SU-DHL-6 (cell line): ENCODE measurements at regions not wholly inside any gene's neighbourhood (a gene's known extent, or its start where the extent isn't known, plus 50 kb on each side); places are given as distances from the start of the nearest gene placed in this dataset.

ENCODE experiments used
- H2AFZ ChIP-seq: fragments of 200-600 bp; sonication (generic); 2 replicates; pipeline ENCODE4 v1.6.1; 2014; ENCODE audit warnings: low read depth, mild to moderate bottlenecking, moderate library complexity, mixed read lengths, antibody characterized with exemption, low read length; ENCODE audit not compliant: severe bottlenecking
- H3F3A ChIP-seq: fragments of 200-600 bp; shearing (Covaris generic); 2 replicates; pipeline ENCODE4 v1.6.0; 2016; ENCODE audit warnings: antibody characterized with exemption, mild to moderate bottlenecking; ENCODE audit not compliant: insufficient read depth
- H3K27ac ChIP-seq: fragments of 200-600 bp; sonication (generic); 2 replicates; pipeline ENCODE4 v1.5.1; 2016; ENCODE audit warnings: low read depth, mild to moderate bottlenecking, low read length, moderate library complexity, mixed read lengths
- H3K27me3 ChIP-seq: fragments of 200-600 bp; sonication (generic), shearing (Covaris generic); 2 replicates; pipeline ENCODE4 v1.6.0; 2014; ENCODE audit warnings: mild to moderate bottlenecking, low read length
- H3K36me3 ChIP-seq: fragments of 200-600 bp; sonication (generic); 2 replicates; pipeline ENCODE4 v1.6.1; 2014; ENCODE audit warnings: mild to moderate bottlenecking, low read length, mixed read lengths
- H3K4me2 ChIP-seq: fragments of 300-600, 200-600 bp; shearing (Covaris generic), sonication (generic); 2 replicates; pipeline ENCODE4 v1.6.0; 2014; ENCODE audit warnings: low read length, low read depth, mild to moderate bottlenecking; ENCODE audit not compliant: poor library complexity, severe bottlenecking
- H3K4me3 ChIP-seq: fragments of 200-600 bp; sonication (generic); 2 replicates; pipeline ENCODE4 v1.5.1; 2014; ENCODE audit warnings: antibody characterized with exemption, low read length, mild to moderate bottlenecking, mixed read lengths; ENCODE audit not compliant: insufficient read depth, poor library complexity, severe bottlenecking
- H3K79me2 ChIP-seq: fragments of 200-600 bp; sonication (generic); 2 replicates; pipeline ENCODE4 v1.6.1; 2014; ENCODE audit warnings: mild to moderate bottlenecking, low read length, moderate library complexity; ENCODE audit not compliant: insufficient read depth
- H3K9ac ChIP-seq: fragments of 200-600 bp; sonication (generic); 2 replicates; pipeline ENCODE4 v1.7.0; 2014; ENCODE audit warnings: mild to moderate bottlenecking, low read length
- H3K9me2 ChIP-seq: fragments of 200-600 bp; sonication (generic); replicated peaks from 2 replicates; pipeline ENCODE4 v1.6.1; 2014; ENCODE audit warnings: low read length; ENCODE audit not compliant: insufficient read depth
- H3K9me3 ChIP-seq: fragments of 200-600 bp; sonication (generic); 2 replicates; pipeline ENCODE4 v1.6.1; 2014; ENCODE audit warnings: low read length, mixed read lengths; ENCODE audit not compliant: insufficient read depth
- H4K20me1 ChIP-seq: fragments of 200-600 bp; sonication (generic); 2 replicates; pipeline ENCODE4 v1.6.1; 2014; ENCODE audit warnings: low read depth, mild to moderate bottlenecking, antibody characterized with exemption, low read length, moderate library complexity, mixed read lengths
- CTCF ChIP-seq: fragments of 200-600 bp; sonication (generic); IDR thresholded peaks from one replicate; pipeline ENCODE4 v1.5.1; 2017; ENCODE audit warnings: antibody characterized with exemption, mild to moderate bottlenecking, low read length, moderate library complexity; ENCODE audit not compliant: insufficient read depth, poor library complexity, severe bottlenecking
- EZH2phosphoT487 ChIP-seq: fragments of 200-600 bp; sonication (generic), shearing (Covaris generic); conservative IDR thresholded peaks from 2 replicates; pipeline ENCODE4 v1.6.1; 2018; ENCODE audit warnings: mild to moderate bottlenecking, antibody characterized with exemption, low read length, moderate library complexity, mixed read lengths

GRCh38 chr5:27217155-27217956 lies 179.0 kb upstream of the CDH9 start:
- no peak overlapping the region for H3K9ac ChIP-seq
- H3K9me2 ChIP-seq = no peaks in the 10 kb centered on the region
- no peak overlapping the region for H3K27ac ChIP-seq
- no peaks in the 10 kb centered on the region; the same call in 1 of the 2 replicates for H3F3A ChIP-seq
- H3K9me3 ChIP-seq = peaks cover 4% of the 10 kb centered on the region; the same call in 1 of the 2 replicates
- H2AFZ ChIP-seq = peak overlapping the region; percentile 56
- no peaks in the 10 kb centered on the region for H3K79me2 ChIP-seq
- H3K27me3 ChIP-seq = no peaks in the 10 kb centered on the region
- TF ChIP-seq EZH2phosphoT487 = no peak
- no peak for TF ChIP-seq CTCF
- no peak overlapping the region for H3K4me3 ChIP-seq
- H3K4me2 ChIP-seq = no peak overlapping the region
- H4K20me1 ChIP-seq = no peaks in the 10 kb centered on the region
- H3K36me3 ChIP-seq = no peaks in the 10 kb centered on the region

GRCh38 chr5:27216367-27216950 lies 178.1 kb upstream of the CDH9 start:
- no peak overlapping the region for H3K27ac ChIP-seq
- H3F3A ChIP-seq = no peaks in the 10 kb centered on the region; the same call in 1 of the 2 replicates
- H2AFZ ChIP-seq = peak overlapping the region; percentile 56
- H3K9me3 ChIP-seq = peaks cover 4% of the 10 kb centered on the region; the same call in 1 of the 2 replicates
- no peaks in the 10 kb centered on the region for H4K20me1 ChIP-seq
- no peak overlapping the region for H3K9ac ChIP-seq
- no peaks in the 10 kb centered on the region for H3K27me3 ChIP-seq
- no peak overlapping the region for H3K4me3 ChIP-seq
- H3K79me2 ChIP-seq = no peaks in the 10 kb centered on the region
- H3K9me2 ChIP-seq = no peaks in the 10 kb centered on the region
- H3K36me3 ChIP-seq = no peaks in the 10 kb centered on the region
- no peak for TF ChIP-seq CTCF
- no peak for TF ChIP-seq EZH2phosphoT487
- H3K4me2 ChIP-seq = no peak overlapping the region

- Histone ChIP-seq H3K4me3 (no peak overlapping the region), H3K4me2 (no peak overlapping the region), H3K27ac (no peak overlapping the region), H3K9ac (no peak overlapping the region), H3K9me3 (peaks cover 4% of the 10 kb centered on the region; the same call in 1 of the 2 replicates), H4K20me1 (no peaks in the 10 kb centered on the region), H3K79me2 (no peaks in the 10 kb centered on the region), H3K36me3 (no peaks in the 10 kb centered on the region), H3K27me3 (no peaks in the 10 kb centered on the region), H3F3A (no peaks in the 10 kb centered on the region), H3K9me2 (no peaks in the 10 kb centered on the region), H2AFZ (peak overlapping the region; percentile 69)
- TF ChIP-seq CTCF (no peak), EZH2phosphoT487 (no peak)
These were observed 169.7 kb upstream of the CDH9 start for GRCh38 chr5:27208051-27208450.
